H1 (cell line): ENCODE measurements at regions not wholly inside any gene's neighbourhood (a gene's known extent, or its start where the extent isn't known, plus 50 kb on each side); places are given as distances from the start of the nearest gene placed in this dataset.

Source experiments
- CTCF ChIA-PET: fragments of 300-600 bp; sonication (Branson Sonifier 250); formaldehyde crosslinking; loops from one replicate; lab custom pipeline; 2021; ENCODE audit not compliant: partially characterized antibody; lab: Charles Lee
- POLR2A ChIA-PET: fragments of 300-600 bp; sonication (Branson Sonifier 250); formaldehyde crosslinking; loops from one replicate; lab custom pipeline; 2021; ENCODE audit warnings: inconsistent platforms; ENCODE audit not compliant: partially characterized antibody; lab: Charles Lee
- DNase-seq, 2 experiments: peaks; one replicate each; pipeline versions ENCODE4 v3.0.0 to v3.0.0-alpha.2; 2010 to 2022; ENCODE audit warnings: low spot score in 2 of 2, low read depth in 1 of 2, mixed read lengths in 1 of 2
- FAIRE-seq: peaks from 2 replicates; lab custom pipeline; 2011; peaks lifted over from hg19 to GRCh38; lab: Jason Lieb, UNC
- H2AFZ ChIP-seq: 2 replicates; pipeline ENCODE4 v1.8.1; 2012; ENCODE audit warnings: low read length, inconsistent platforms
- H2AK5ac ChIP-seq: 2 replicates; pipeline ENCODE4 v1.6.1; 2013; ENCODE audit warnings: low read depth, low read length
- H2BK120ac ChIP-seq: replicated peaks from 2 replicates; pipeline ENCODE3; 2013; ENCODE audit warnings: low read depth, low read length, inconsistent platforms
- H2BK12ac ChIP-seq: 2 replicates; pipeline ENCODE4 v1.6.1; 2013; ENCODE audit warnings: low read depth, low read length
- H2BK15ac ChIP-seq: 2 replicates; pipeline ENCODE4 v1.6.1; 2013; ENCODE audit warnings: low read length
- H2BK20ac ChIP-seq: 2 replicates; pipeline ENCODE4 v1.6.1; 2013; ENCODE audit warnings: low read length
- H2BK5ac ChIP-seq: 2 replicates; pipeline ENCODE4 v1.6.1; 2013; ENCODE audit warnings: low read depth, low read length
- H3K14ac ChIP-seq: 2 replicates; pipeline ENCODE4 v1.6.1; 2013; ENCODE audit warnings: inconsistent platforms; ENCODE audit not compliant: insufficient read length
- H3K18ac ChIP-seq: 2 replicates; pipeline ENCODE4 v1.6.1; 2013; ENCODE audit warnings: low read length; ENCODE audit errors: extremely low read depth
- H3K23ac ChIP-seq: 2 replicates; pipeline ENCODE4 v1.6.1; 2013; ENCODE audit warnings: inconsistent platforms; ENCODE audit not compliant: insufficient read length
- H3K23me2 ChIP-seq: 2 replicates; pipeline ENCODE4 v1.6.1; 2013; ENCODE audit warnings: low read depth, low read length
- H3K27ac ChIP-seq: 2 replicates; pipeline ENCODE4 v1.6.1; 2011; ENCODE audit warnings: low read depth, low read length, inconsistent platforms
- H3K27me3 ChIP-seq, 4 experiments: replicated peaks in 1 of 4; 1 replicate in 1 of 4; 2 replicates in 3 of 4; pipeline versions ENCODE4 v1.6.1 to v1.8.1; 2011 to 2013; ENCODE audit warnings: low read length in 3 of 4, mild to moderate bottlenecking in 3 of 4, inconsistent platforms in 2 of 4, mixed read lengths in 2 of 4, moderate library complexity in 1 of 4; ENCODE audit not compliant: control insufficient read depth in 3 of 4, insufficient read depth in 3 of 4; ENCODE audit errors: extremely low read depth in 1 of 4
- H3K36me3 ChIP-seq, 4 experiments: 2 replicates each; pipeline versions ENCODE4 v1.6.1 to v1.8.1; 2011 to 2013; ENCODE audit warnings: mild to moderate bottlenecking in 4 of 4, low read length in 3 of 4, moderate library complexity in 2 of 4, control low read depth in 1 of 4, inconsistent platforms in 1 of 4; ENCODE audit not compliant: insufficient read depth in 4 of 4, control insufficient read depth in 2 of 4
- H3K4ac ChIP-seq: replicated peaks from 2 replicates; pipeline ENCODE3; 2013; ENCODE audit warnings: low read length, low read depth, mixed read lengths, inconsistent platforms; ENCODE audit not compliant: insufficient read length
- H3K4me1 ChIP-seq, 4 experiments: replicated peaks in 1 of 4; 1 replicate in 1 of 4; 2 replicates in 3 of 4; pipeline versions ENCODE4 v1.6.1 to v1.8.1; 2011 to 2013; ENCODE audit warnings: low read length in 3 of 4, inconsistent platforms in 2 of 4, mixed read lengths in 1 of 4; ENCODE audit not compliant: insufficient read depth in 4 of 4, control insufficient read depth in 3 of 4
- H3K4me2 ChIP-seq, 2 experiments: 2 replicates each; pipeline versions ENCODE4 v1.6.1 to v1.8.1; 2011 to 2013; ENCODE audit warnings: low read depth in 2 of 2, low read length in 2 of 2, control low read depth in 1 of 2, inconsistent platforms in 1 of 2, mild to moderate bottlenecking in 1 of 2; ENCODE audit not compliant: insufficient read depth in 1 of 2
- H3K4me3 ChIP-seq, 4 experiments: fragments of 200-600, 300-600 bp in 1 of 4; sonication (generic), shearing (Covaris generic), sonication (Bioruptor Twin) in 1 of 4; 2 replicates each; pipeline versions ENCODE4 v1.5.1 to v1.8.1; 2011 to 2016; ENCODE audit warnings: low read length in 4 of 4, low read depth in 3 of 4, control low read depth in 2 of 4, inconsistent platforms in 2 of 4, mild to moderate bottlenecking in 2 of 4, mixed read lengths in 1 of 4, moderate library complexity in 1 of 4; ENCODE audit not compliant: insufficient read depth in 2 of 4; ENCODE audit errors: extremely low read depth in 1 of 4
- H3K56ac ChIP-seq: replicated peaks from 2 replicates; pipeline ENCODE3; 2013; ENCODE audit warnings: low read depth, mild to moderate bottlenecking, mixed read lengths, low read length, inconsistent platforms; ENCODE audit not compliant: insufficient read length
- H3K79me1 ChIP-seq: 2 replicates; pipeline ENCODE4 v1.6.1; 2013; ENCODE audit warnings: low read depth, low read length, control low read depth
- H3K79me2 ChIP-seq, 2 experiments: 2 replicates each; pipeline versions ENCODE4 v1.6.1 to v1.8.1; 2012 to 2013; ENCODE audit warnings: low read length in 2 of 2, mild to moderate bottlenecking in 2 of 2, inconsistent platforms in 1 of 2; ENCODE audit not compliant: insufficient read depth in 2 of 2, control insufficient read depth in 1 of 2
- H3K9ac ChIP-seq, 4 experiments: replicated peaks in 1 of 4; 1 replicate in 1 of 4; 2 replicates in 3 of 4; pipeline versions ENCODE4 v1.6.1 to v1.8.1; 2011 to 2013; ENCODE audit warnings: low read depth in 3 of 4, low read length in 3 of 4, control low read depth in 2 of 4, mild to moderate bottlenecking in 2 of 4, moderate library complexity in 2 of 4, inconsistent platforms in 1 of 4; ENCODE audit errors: extremely low read depth in 1 of 4
- H3K9me3 ChIP-seq, 2 experiments: 2 replicates each; pipeline versions ENCODE4 v1.6.1 to v1.8.1; 2012 to 2013; ENCODE audit warnings: mild to moderate bottlenecking in 2 of 2, moderate library complexity in 2 of 2, control low read depth in 1 of 2, inconsistent platforms in 1 of 2, low read depth in 1 of 2, low read length in 1 of 2, mixed read lengths in 1 of 2; ENCODE audit not compliant: insufficient read depth in 2 of 2
- H4K20me1 ChIP-seq, 2 experiments: replicated peaks in 1 of 2; 2 replicates each; pipeline versions ENCODE3 to v1.8.1; 2011 to 2013; ENCODE audit warnings: inconsistent platforms in 2 of 2, low read length in 2 of 2, mild to moderate bottlenecking in 1 of 2; ENCODE audit not compliant: insufficient read depth in 2 of 2, control insufficient read depth in 1 of 2
- H4K5ac ChIP-seq: 2 replicates; pipeline ENCODE4 v1.6.1; 2013; ENCODE audit warnings: low read length, low read depth, mixed read lengths, inconsistent platforms; ENCODE audit not compliant: insufficient read length
- H4K8ac ChIP-seq: 2 replicates; pipeline ENCODE4 v1.8.0; 2013; ENCODE audit warnings: mild to moderate bottlenecking, moderate library complexity, low read length, inconsistent platforms; ENCODE audit not compliant: insufficient read depth; ENCODE audit errors: extremely low read depth
- H4K91ac ChIP-seq: replicated peaks from 2 replicates; pipeline ENCODE3; 2013; ENCODE audit warnings: low read length, mixed read lengths, inconsistent platforms; ENCODE audit not compliant: insufficient read length
- GTF2F1 ChIP-seq: IDR thresholded peaks from 2 replicates; pipeline ENCODE4 v1.6.1; 2012; ENCODE audit warnings: low read depth, low read length, improper control_type of control experiment, borderline replicate concordance
- MAFK ChIP-seq: IDR thresholded peaks from 2 replicates; pipeline ENCODE4 v1.6.1; 2012; ENCODE audit warnings: low read depth, mild to moderate bottlenecking, improper control_type of control experiment, low read length
- PHF8 ChIP-seq: fragments of 200-600 bp; sonication (generic); conservative IDR thresholded peaks from 2 replicates; pipeline ENCODE4 v1.7.1; 2012; ENCODE audit warnings: low read depth, mild to moderate bottlenecking, inconsistent platforms, low read length, moderate library complexity
- SIRT6 ChIP-seq: IDR thresholded peaks from one replicate; pipeline ENCODE4 v1.7.1; 2012; ENCODE audit warnings: low read length, inconsistent platforms
- SP1 ChIP-seq: IDR thresholded peaks from 2 replicates; pipeline ENCODE4 v1.6.1; 2011; ENCODE audit warnings: low read depth, low read length
- TAF7 ChIP-seq: optimal IDR thresholded peaks from 2 replicates; pipeline ENCODE3; 2011; ENCODE audit warnings: low read depth, mild to moderate bottlenecking, inconsistent platforms, low read length, moderate library complexity, borderline replicate concordance
- WGBS, 2 experiments: shearing (Covaris generic) in 1 of 2; methylation state at CpG; one replicate each; pipeline versions ENCODE4 v1.1.6 to v1.1.7; 2013 to 2015; ENCODE audit warnings: low lambda C conversion rate in 2 of 2, mixed read lengths in 2 of 2, inconsistent platforms in 1 of 2, low coverage in 1 of 2, missing lambda C conversion rate in 1 of 2; ENCODE audit not compliant: insufficient replicate concordance in 2 of 2, insufficient coverage in 1 of 2, insufficient read length in 1 of 2; ENCODE audit errors: extremely low coverage in 1 of 2, missing lambda C conversion rate in 1 of 2; 5-methylcytosine and 5-hydroxymethylcytosine counted together

GRCh38 chr22:22977479-22978200 is 90.0 kb downstream of the IGLL5 start:
- H3K4ac ChIP-seq: no peak overlapping the region
- no peaks in the 10 kb centered on the region for H3K79me2 ChIP-seq
- H4K91ac ChIP-seq: no peak overlapping the region
- no peak overlapping the region for H3K56ac ChIP-seq
- H3K23me2 ChIP-seq: no peaks in the 10 kb centered on the region
- FAIRE-seq: no peak
- H3K27me3 ChIP-seq: peaks cover 0 to 3% (median 3%) of the 10 kb centered on the region in 4 experiments; a peak in 4 of 7 replicates
- H2AK5ac ChIP-seq: no peak overlapping the region
- H3K79me1 ChIP-seq: no peaks in the 10 kb centered on the region
- no peak overlapping the region for H3K18ac ChIP-seq
- no peak overlapping the region for H3K27ac ChIP-seq
- TF ChIP-seq SIRT6 (no peak), PHF8 (no peak), SP1 (no peak), MAFK (no peak), TAF7 (no peak), GTF2F1 (no peak)
- 63% methylated on average over 2 of the region's 2 CpGs; no CpG with 5 or more reads in 1 of the 2 experiments for WGBS, 2 experiments
- H3K23ac ChIP-seq: no peak overlapping the region
- H3K9me3 ChIP-seq: peaks cover 26 to 30% of the 10 kb centered on the region in 2 experiments
- H3K14ac ChIP-seq: no peak overlapping the region
- no peak overlapping the region for H2BK15ac ChIP-seq
- H2BK5ac ChIP-seq: no peak overlapping the region
- ChIA-PET POLR2A (no interaction called here), CTCF (interaction anchor here (1.0 kb wide), 1 partner anchor 10 kb away, joined by 3 read pairs; no protein-coding TSS in a partner anchor)
- no peaks in the 10 kb centered on the region for H3K36me3 ChIP-seq
- H2AFZ ChIP-seq: no peak overlapping the region
- no peak overlapping the region for H2BK20ac ChIP-seq
- no peak overlapping the region for H4K8ac ChIP-seq
- no peaks in the 10 kb centered on the region for H4K20me1 ChIP-seq
- H3K9ac ChIP-seq: no peak overlapping the region
- H2BK12ac ChIP-seq: no peak overlapping the region
- H2BK120ac ChIP-seq: no peak overlapping the region
- DNase-seq: no peak
- no peak overlapping the region for H3K4me3 ChIP-seq
- no peaks in the 10 kb centered on the region for H3K4me1 ChIP-seq
- H4K5ac ChIP-seq: no peak overlapping the region
- no peak overlapping the region for H3K4me2 ChIP-seq
